ENCODE measurements at regions not wholly inside any gene's neighbourhood (a gene's known extent, or its start where the extent isn't known, plus 50 kb on each side); places are given as distances from the start of the nearest gene placed in this dataset.

DNA sequence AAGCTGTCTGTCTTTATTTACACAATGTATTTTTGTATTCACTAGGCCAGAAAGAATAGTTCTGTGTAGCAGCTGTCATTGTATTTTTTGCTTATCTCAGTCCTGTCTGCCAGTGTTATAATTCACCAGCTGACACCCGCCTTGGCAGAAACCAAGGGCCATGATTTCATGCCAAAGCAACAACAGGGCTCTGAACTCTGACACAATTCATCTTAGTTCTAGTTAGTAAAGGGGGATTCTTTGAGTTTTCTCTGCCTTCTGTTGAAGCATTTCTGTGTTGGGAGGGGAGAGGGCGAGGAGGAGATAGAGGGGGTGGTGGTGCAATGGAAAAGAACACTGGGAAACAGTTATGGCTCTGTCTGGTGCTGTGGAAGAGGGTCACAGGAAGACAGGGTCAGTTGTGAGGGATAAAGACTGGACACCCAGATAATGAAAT lies 684.6 kb upstream of the MARCKS start:
- no peak overlapping the region for H3K27ac Mint-ChIP-seq
- H3K4me1 Mint-ChIP-seq = no peaks in the 10 kb centered on the region
- no peaks in the 10 kb centered on the region for H3K36me3 Mint-ChIP-seq
- ATAC-seq (no peak), DNase-seq (no peak)
- no peak overlapping the region for H3K4me3 Mint-ChIP-seq
- no peaks in the 10 kb centered on the region for H3K27me3 Mint-ChIP-seq
- peaks cover 5% of the 10 kb centered on the region for H3K9me3 Mint-ChIP-seq (ENCODE audit: low read depth)
- CTCF ChIA-PET = interaction anchor here (1.3 kb wide), 1 partner anchor 12 kb away, joined by 3 read pairs; no protein-coding TSS in a partner anchor

DNA sequence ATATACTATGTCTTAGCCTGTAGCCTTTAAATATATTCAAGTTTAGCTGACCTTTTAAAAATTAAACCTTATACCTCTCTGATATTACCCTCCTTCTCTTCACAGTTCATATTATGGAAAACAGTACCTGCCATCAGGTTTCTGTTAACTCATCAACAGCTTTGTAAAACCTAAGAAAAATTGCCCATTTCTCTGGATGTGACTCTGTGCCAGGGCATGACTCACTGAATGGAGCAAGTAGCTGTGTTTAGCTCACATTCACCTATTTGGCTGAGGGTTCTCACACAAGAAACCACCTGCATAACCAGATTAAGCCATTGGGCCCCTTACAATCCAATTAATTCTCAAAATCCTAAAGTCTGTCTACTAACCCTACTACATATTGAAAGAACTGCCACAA lies 678.8 kb upstream of the MARCKS start:
- ATAC-seq = no peak
- no peak for DNase-seq
- H3K27me3 Mint-ChIP-seq = no peaks in the 10 kb centered on the region
- no peaks in the 10 kb centered on the region for H3K36me3 Mint-ChIP-seq
- H3K4me1 Mint-ChIP-seq = no peaks in the 10 kb centered on the region
- CTCF ChIA-PET = no interaction called here
- no peak overlapping the region for H3K4me3 Mint-ChIP-seq
- peaks cover 5% of the 10 kb centered on the region for H3K9me3 Mint-ChIP-seq (ENCODE audit: low read depth)
- no peak overlapping the region for H3K27ac Mint-ChIP-seq

- H3K9me3 Mint-ChIP-seq (ENCODE audit: low read depth) = peaks cover 2% of the 10 kb centered on the region
- ATAC-seq = no peak
- no peaks in the 10 kb centered on the region for H3K4me1 Mint-ChIP-seq
- H3K27ac Mint-ChIP-seq = no peak overlapping the region
- no peaks in the 10 kb centered on the region for H3K36me3 Mint-ChIP-seq
- no peaks in the 10 kb centered on the region for H3K27me3 Mint-ChIP-seq
- DNase-seq = no peak
- CTCF ChIA-PET = no interaction called here
- H3K4me3 Mint-ChIP-seq = no peak overlapping the region
Observed at GRCh38 chr6:113181164-113181563, 676.0 kb upstream of the MARCKS start.

DNA sequence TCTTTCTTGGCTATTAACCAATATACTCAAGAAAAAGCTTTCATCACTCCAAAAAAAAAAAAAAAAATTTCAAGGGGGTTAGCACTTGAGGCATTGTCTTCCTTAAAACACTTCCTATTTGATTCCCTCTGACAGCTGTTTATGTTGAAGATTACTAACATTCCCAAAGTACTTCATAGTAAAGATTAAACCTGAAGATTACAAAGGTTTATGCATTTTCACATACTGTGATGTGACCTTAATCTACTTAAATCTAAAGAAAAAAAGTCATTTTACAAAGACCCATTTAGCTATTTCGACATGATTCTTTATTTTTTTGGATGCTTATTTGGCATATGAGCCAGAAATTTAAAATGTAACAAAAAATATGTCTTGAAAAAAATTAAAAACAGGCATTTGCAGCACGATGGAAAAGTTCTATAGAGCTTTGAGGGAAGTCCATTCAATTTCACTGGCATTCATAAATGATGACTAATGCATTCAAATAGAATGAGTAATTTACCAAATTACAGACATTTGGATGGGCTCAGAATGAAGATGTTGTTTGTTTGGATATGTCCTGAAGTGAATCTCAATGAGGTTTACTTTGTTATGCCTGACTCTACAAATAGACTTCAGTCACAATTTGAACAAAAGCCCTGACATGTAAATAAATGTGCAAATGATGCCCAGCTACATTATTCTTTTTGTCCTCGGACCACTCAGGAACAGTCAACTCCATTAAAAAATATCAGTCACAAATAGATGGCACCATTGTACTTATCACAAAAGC lies 674.6 kb upstream of the MARCKS start:
- no peak for ATAC-seq
- Mint-ChIP-seq H3K9me3 (ENCODE audit: low read depth) (peaks cover 2% of the 10 kb centered on the region), H3K4me3 (no peak overlapping the region), H3K27me3 (no peaks in the 10 kb centered on the region), H3K27ac (no peak overlapping the region), H3K36me3 (no peaks in the 10 kb centered on the region), H3K4me1 (no peaks in the 10 kb centered on the region)
- CTCF ChIA-PET = no interaction called here
- no peak for DNase-seq

- DNase-seq (no peak), ATAC-seq (no peak)
- Mint-ChIP-seq H3K36me3 (no peaks in the 10 kb centered on the region), H3K4me1 (no peaks in the 10 kb centered on the region), H3K9me3 (ENCODE audit: low read depth) (no peaks in the 10 kb centered on the region), H3K27me3 (no peaks in the 10 kb centered on the region), H3K27ac (no peak overlapping the region), H3K4me3 (no peak overlapping the region)
- CTCF ChIA-PET = no interaction called here
Observed at GRCh38 chr6:113184291-113184690, 672.9 kb upstream of the MARCKS start.

GRCh38 chr6:113184736-113185135 lies 672.4 kb upstream of the MARCKS start:
- no peak for DNase-seq
- no peak for ATAC-seq
- no peaks in the 10 kb centered on the region for H3K9me3 Mint-ChIP-seq (ENCODE audit: low read depth)
- H3K4me1 Mint-ChIP-seq = no peaks in the 10 kb centered on the region
- H3K27ac Mint-ChIP-seq = no peak overlapping the region
- H3K36me3 Mint-ChIP-seq = no peaks in the 10 kb centered on the region
- CTCF ChIA-PET = no interaction called here
- H3K4me3 Mint-ChIP-seq = no peak overlapping the region
- H3K27me3 Mint-ChIP-seq = no peaks in the 10 kb centered on the region

DNA sequence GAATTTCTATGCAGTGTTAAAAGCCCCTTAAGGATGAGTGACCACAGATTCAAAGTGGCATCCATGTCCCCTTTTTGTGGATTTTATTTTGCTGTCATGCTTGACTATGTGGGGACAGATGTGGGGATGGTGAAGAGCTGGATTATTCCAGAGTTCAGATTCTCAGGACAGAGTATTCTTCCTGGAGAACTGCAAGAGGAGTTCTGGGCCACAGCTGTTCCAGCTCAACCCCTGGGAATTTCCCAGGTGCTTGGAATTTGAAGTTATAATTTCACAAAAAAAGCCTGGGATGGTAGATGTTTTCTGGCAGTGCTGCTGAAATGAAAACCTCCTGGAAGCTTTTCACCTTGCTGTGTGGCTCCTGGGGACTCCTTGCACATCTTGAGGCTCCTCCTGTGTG lies 671.8 kb upstream of the MARCKS start:
- DNase-seq (no peak), ATAC-seq (no peak)
- Mint-ChIP-seq H3K27ac (no peak overlapping the region), H3K4me1 (no peaks in the 10 kb centered on the region), H3K9me3 (ENCODE audit: low read depth) (no peaks in the 10 kb centered on the region), H3K4me3 (no peak overlapping the region), H3K36me3 (no peaks in the 10 kb centered on the region), H3K27me3 (no peaks in the 10 kb centered on the region)
- CTCF ChIA-PET = no interaction called here

GRCh38 chr6:113187661-113188060 lies 669.5 kb upstream of the MARCKS start:
- CTCF ChIA-PET = no interaction called here
- no peaks in the 10 kb centered on the region for H3K36me3 Mint-ChIP-seq
- no peaks in the 10 kb centered on the region for H3K4me1 Mint-ChIP-seq
- DNase-seq (no peak), ATAC-seq (no peak)
- no peak overlapping the region for H3K27ac Mint-ChIP-seq
- H3K27me3 Mint-ChIP-seq = no peaks in the 10 kb centered on the region
- peaks cover 2% of the 10 kb centered on the region for H3K9me3 Mint-ChIP-seq (ENCODE audit: low read depth)
- H3K4me3 Mint-ChIP-seq = no peak overlapping the region

GRCh38 chr6:113188962-113189361 lies 668.2 kb upstream of the MARCKS start:
- H3K36me3 Mint-ChIP-seq = no peaks in the 10 kb centered on the region
- ATAC-seq (no peak), DNase-seq (no peak)
- no peaks in the 10 kb centered on the region for H3K4me1 Mint-ChIP-seq
- CTCF ChIA-PET = no interaction called here
- H3K9me3 Mint-ChIP-seq (ENCODE audit: low read depth) = peaks cover 2% of the 10 kb centered on the region
- H3K4me3 Mint-ChIP-seq = no peak overlapping the region
- no peak overlapping the region for H3K27ac Mint-ChIP-seq
- no peaks in the 10 kb centered on the region for H3K27me3 Mint-ChIP-seq

GRCh38 chr6:113190170-113190569 lies 667.0 kb upstream of the MARCKS start:
- H3K27ac Mint-ChIP-seq = no peak overlapping the region
- H3K9me3 Mint-ChIP-seq (ENCODE audit: low read depth) = peaks cover 2% of the 10 kb centered on the region
- H3K4me1 Mint-ChIP-seq = no peaks in the 10 kb centered on the region
- no peak overlapping the region for H3K4me3 Mint-ChIP-seq
- DNase-seq (no peak), ATAC-seq (no peak)
- H3K27me3 Mint-ChIP-seq = no peaks in the 10 kb centered on the region
- no peaks in the 10 kb centered on the region for H3K36me3 Mint-ChIP-seq
- CTCF ChIA-PET = interaction anchor here (0.6 kb wide), 1 partner anchor 645 kb away, joined by 3 read pairs; no protein-coding TSS in a partner anchor

- ATAC-seq (no peak), DNase-seq (no peak)
- CTCF ChIA-PET = no interaction called here
- Mint-ChIP-seq H3K36me3 (no peaks in the 10 kb centered on the region), H3K4me1 (no peaks in the 10 kb centered on the region), H3K9me3 (ENCODE audit: low read depth) (peaks cover 2% of the 10 kb centered on the region), H3K27ac (no peak overlapping the region), H3K27me3 (no peaks in the 10 kb centered on the region), H3K4me3 (no peak overlapping the region)
Observed at GRCh38 chr6:113194090-113194489, 663.1 kb upstream of the MARCKS start.

GRCh38 chr6:113202852-113203714 lies 654.1 kb upstream of the MARCKS start:
- H3K36me3 Mint-ChIP-seq = no peaks in the 10 kb centered on the region
- H3K4me1 Mint-ChIP-seq = no peaks in the 10 kb centered on the region
- no peaks in the 10 kb centered on the region for H3K9me3 Mint-ChIP-seq (ENCODE audit: low read depth)
- CTCF ChIA-PET = no interaction called here
- no peak overlapping the region for H3K4me3 Mint-ChIP-seq
- no peaks in the 10 kb centered on the region for H3K27me3 Mint-ChIP-seq
- DNase-seq = no peak
- no peak overlapping the region for H3K27ac Mint-ChIP-seq
- no peak for ATAC-seq

GRCh38 chr6:113203715-113204110 lies 653.4 kb upstream of the MARCKS start:
- ATAC-seq (no peak), DNase-seq (no peak)
- H3K4me1 Mint-ChIP-seq = no peaks in the 10 kb centered on the region
- CTCF ChIA-PET = no interaction called here
- no peak overlapping the region for H3K27ac Mint-ChIP-seq
- H3K36me3 Mint-ChIP-seq = no peaks in the 10 kb centered on the region
- H3K27me3 Mint-ChIP-seq = no peaks in the 10 kb centered on the region
- H3K4me3 Mint-ChIP-seq = no peak overlapping the region
- no peaks in the 10 kb centered on the region for H3K9me3 Mint-ChIP-seq (ENCODE audit: low read depth)

DNA sequence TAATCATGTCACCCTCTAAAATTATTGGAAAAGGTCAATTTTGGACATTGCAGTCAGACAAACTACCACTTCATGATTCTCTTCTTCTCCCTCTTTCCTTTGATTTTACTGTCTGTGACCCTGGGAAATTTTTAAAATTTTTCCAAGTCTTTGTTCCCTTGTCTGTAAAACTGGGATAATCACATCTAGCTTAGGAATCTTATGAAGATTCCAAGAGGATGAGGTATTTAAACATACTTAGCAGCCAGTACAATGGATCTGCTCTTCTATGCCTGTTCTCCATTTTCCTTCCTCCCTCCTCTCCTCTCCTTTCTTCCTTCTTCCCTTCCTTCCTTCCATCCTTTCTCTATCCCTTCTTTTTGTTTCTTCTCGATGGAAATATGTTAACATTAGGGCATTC lies 651.6 kb upstream of the MARCKS start:
- H3K4me1 Mint-ChIP-seq = no peaks in the 10 kb centered on the region
- ATAC-seq (no peak), DNase-seq (no peak)
- no peaks in the 10 kb centered on the region for H3K27me3 Mint-ChIP-seq
- no peak overlapping the region for H3K27ac Mint-ChIP-seq
- CTCF ChIA-PET = no interaction called here
- no peak overlapping the region for H3K4me3 Mint-ChIP-seq
- no peaks in the 10 kb centered on the region for H3K9me3 Mint-ChIP-seq (ENCODE audit: low read depth)
- no peaks in the 10 kb centered on the region for H3K36me3 Mint-ChIP-seq
